ENCODE measurements at regions not wholly inside any gene's neighbourhood (a gene's known extent, or its start where the extent isn't known, plus 50 kb on each side); places are given as distances from the start of the nearest gene placed in this dataset.

GRCh38 chr1:113303267-113303666 lies 87.0 kb upstream of the MAGI3 start:
- TF ChIP-seq EZH2 (IDR thresholded peaks at IDR 0.05; ENCODE audit: low read length, unreplicated experiment) (no peak), CTCF (conservative IDR thresholded peaks at IDR 0.05; ENCODE audit: low read depth, low read length) (no peak), EZH2phosphoT487 (IDR thresholded peaks at IDR 0.05; ENCODE audit: borderline replicate concordance, low read length) (no peak)

Measured in PC-3 (cell line).